HG03064 (cell line): ENCODE measurements at regions not wholly inside any gene's neighbourhood (a gene's known extent, or its start where the extent isn't known, plus 50 kb on each side); places are given as distances from the start of the nearest gene placed in this dataset.
"Not testable (repeated sequence)": the region's sequence is repeated elsewhere in the genome, so short reads cannot be mapped to it uniquely, and the experiment has no call there.

Experiments
- ATAC-seq: cut with Tn5 transposase; IDR thresholded peaks from one replicate; pipeline ENCODE4 v1.9.1; 2021; ENCODE audit warnings: low read depth; ENCODE audit not compliant: unreplicated experiment

GRCh38 chr1:189921613-189922012 lies 556.1 kb downstream of the BRINP3 start:
- no peak for ATAC-seq

- ATAC-seq, result no peak
These were observed 550.0 kb downstream of the BRINP3 start for GRCh38 chr1:189927641-189928040.

- ATAC-seq, result no peak
These were observed 548.1 kb downstream of the BRINP3 start for GRCh38 chr1:189929501-189930099.

GRCh38 chr1:189936861-189937260 lies 540.8 kb downstream of the BRINP3 start:
- ATAC-seq, result no peak

GRCh38 chr1:189939967-189940366 lies 537.7 kb downstream of the BRINP3 start:
- no peak for ATAC-seq

GRCh38 chr1:189941922-189942321 lies 535.7 kb downstream of the BRINP3 start:
- no peak for ATAC-seq

- no peak for ATAC-seq
These were observed 518.9 kb downstream of the BRINP3 start for GRCh38 chr1:189958756-189959155.

- no peak for ATAC-seq
These were observed 516.9 kb downstream of the BRINP3 start for GRCh38 chr1:189960769-189961168.

- no peak for ATAC-seq
These were observed 515.5 kb downstream of the BRINP3 start for GRCh38 chr1:189962181-189962580.

- ATAC-seq, result no peak
These were observed 507.1 kb downstream of the BRINP3 start for GRCh38 chr1:189970331-189971230.

GRCh38 chr1:189971656-189972055 lies 506.0 kb downstream of the BRINP3 start:
- ATAC-seq, result no peak

- no peak for ATAC-seq
These were observed 500.5 kb downstream of the BRINP3 start for GRCh38 chr1:189977184-189977583.

GRCh38 chr1:189983166-189983890 lies 494.3 kb downstream of the BRINP3 start:
- ATAC-seq, result no peak

GRCh38 chr1:189986516-189986915 lies 491.1 kb downstream of the BRINP3 start:
- no peak for ATAC-seq

GRCh38 chr1:189987509-189987908 lies 490.2 kb downstream of the BRINP3 start:
- no peak for ATAC-seq

GRCh38 chr1:189992856-189993255 lies 484.8 kb downstream of the BRINP3 start:
- ATAC-seq, result no peak

GRCh38 chr1:190000365-190000872 lies 477.2 kb downstream of the BRINP3 start:
- no peak for ATAC-seq

- ATAC-seq, result no peak
These were observed 476.5 kb downstream of the BRINP3 start for GRCh38 chr1:190001187-190001586.

GRCh38 chr1:190003376-190003775 lies 474.3 kb downstream of the BRINP3 start:
- no peak for ATAC-seq

GRCh38 chr1:190011585-190011984 lies 466.1 kb downstream of the BRINP3 start:
- no peak for ATAC-seq

- not testable (repeated sequence) for ATAC-seq
These were observed 458.5 kb downstream of the BRINP3 start for GRCh38 chr1:190019151-190019550.
